Stimulated activated CD4-positive, alpha-beta T cell treated with anti-CD3 and anti-CD28 coated beads, Interleukin-12 subunit alpha, Interleukin-12 subunit beta, amount 100 ng/mL, for 4 hours (primary cell): ENCODE measurements at regions not wholly inside any gene's neighbourhood (a gene's known extent, or its start where the extent isn't known, plus 50 kb on each side); places are given as distances from the start of the nearest gene placed in this dataset.
"Not testable (repeated sequence)": the region's sequence is repeated elsewhere in the genome, so short reads cannot be mapped to it uniquely, and the experiment has no call there.

ENCODE experiments used
- DNase-seq: peaks from one replicate; pipeline ENCODE4 v3.0.0-alpha.2; 2020

DNA sequence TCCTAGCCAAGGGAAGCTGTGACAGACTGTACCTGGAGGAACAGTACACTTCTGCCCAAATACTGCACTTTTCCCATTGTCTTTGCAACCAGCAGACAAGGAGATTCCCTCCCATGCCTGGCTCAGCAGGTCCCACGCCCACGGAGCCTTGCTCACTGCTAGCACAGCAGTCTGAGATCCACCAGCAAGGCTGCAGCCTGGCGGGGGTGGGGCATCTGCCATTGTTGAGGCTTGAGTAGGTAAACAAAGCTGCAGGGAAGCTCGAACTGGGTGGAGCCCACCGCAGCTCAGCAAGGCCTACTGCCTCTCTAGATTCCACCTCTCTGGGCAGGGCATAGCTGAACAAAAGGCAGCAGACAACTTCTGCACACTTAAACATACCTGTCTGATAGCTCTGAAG lies 268.9 kb downstream of the OSR1 start:
- not testable (repeated sequence) for DNase-seq

DNA sequence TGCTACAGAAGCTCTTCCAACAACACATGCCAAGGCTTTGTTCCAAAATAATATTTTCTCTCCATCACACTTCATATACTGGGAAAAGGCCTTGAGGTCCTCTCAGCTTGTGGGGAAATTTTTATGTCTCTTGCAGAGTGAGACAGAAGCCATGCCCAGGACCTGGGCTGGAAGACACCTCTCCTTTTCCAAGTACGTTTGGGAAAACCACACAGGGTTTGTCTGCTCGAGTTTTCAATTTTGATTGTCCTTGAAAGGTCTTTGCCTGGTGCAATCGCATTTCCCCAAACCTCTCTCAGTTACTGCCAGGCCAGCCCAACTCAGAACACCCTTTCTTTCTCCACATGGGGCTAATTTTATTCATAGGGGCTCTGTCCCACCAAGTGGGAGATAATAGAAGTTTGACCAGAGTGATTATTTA lies 272.2 kb downstream of the OSR1 start:
- DNase-seq, result no peak

- DNase-seq, result no peak
Measured at GRCh38 chr2:19078709-19079108, 279.7 kb downstream of the OSR1 start.

GRCh38 chr2:19073522-19073921 lies 284.9 kb downstream of the OSR1 start:
- no peak for DNase-seq

GRCh38 chr2:19072161-19072560 lies 286.3 kb downstream of the OSR1 start:
- DNase-seq, result no peak

DNA sequence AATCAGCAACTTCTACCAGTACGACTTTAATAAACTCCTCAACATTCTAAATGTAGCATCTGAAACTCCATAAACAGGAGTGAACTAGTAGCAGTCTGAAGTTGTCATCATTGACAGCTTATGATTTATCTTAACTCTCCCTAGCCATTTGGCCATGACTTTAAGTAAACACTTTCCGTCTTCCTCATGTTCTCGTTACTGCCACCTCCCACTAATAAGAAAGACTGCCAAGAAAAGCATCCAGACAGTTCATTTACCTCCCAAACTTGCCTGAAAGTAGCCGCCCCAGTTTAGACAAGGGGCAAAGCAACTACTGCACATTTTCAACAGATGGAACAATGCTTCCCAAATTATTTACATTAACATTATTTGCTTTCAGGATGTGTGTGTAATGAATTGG lies 287.5 kb downstream of the OSR1 start:
- no peak for DNase-seq

- DNase-seq, result no peak
Measured at GRCh38 chr2:19068206-19068605, 290.2 kb downstream of the OSR1 start.

DNA sequence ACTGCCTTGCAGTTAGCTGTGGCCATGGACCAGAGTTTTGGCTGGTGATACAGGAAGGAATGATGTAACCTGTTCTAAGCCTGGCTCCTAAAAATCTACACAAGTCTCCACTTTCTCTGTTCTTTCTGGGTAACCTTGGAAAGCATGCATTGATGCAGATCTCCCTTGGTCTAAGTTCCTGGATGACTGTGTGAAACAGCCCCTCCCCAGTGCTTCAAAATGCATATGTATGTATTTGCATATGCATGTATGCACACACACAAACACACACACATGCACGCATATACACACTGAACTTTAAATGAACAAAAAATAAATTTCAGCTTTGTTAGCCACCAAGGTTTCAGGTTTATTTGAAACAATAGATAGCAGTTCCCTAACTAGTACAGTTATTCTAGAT lies 296.1 kb downstream of the OSR1 start:
- DNase-seq, result no peak

DNA sequence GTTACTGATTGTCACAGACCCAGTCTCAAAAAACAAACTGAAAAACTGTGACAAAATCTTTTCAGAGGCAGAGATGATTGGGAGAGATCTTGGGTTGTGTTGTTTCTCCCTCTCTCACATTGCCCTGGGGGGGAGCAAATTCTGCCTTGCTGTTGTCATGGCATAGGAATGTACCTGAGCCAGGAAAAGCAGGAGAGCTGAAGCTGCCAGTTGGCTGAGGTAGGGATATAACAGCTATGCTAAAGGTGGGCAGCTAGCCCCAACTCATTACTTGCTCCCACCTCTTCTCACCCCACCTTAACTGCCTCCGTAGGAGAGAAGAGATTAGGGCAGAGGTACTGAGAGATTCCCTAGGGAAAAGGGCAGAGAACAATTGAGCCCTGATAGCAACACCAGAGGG lies 299.3 kb downstream of the OSR1 start:
- no peak for DNase-seq

DNA sequence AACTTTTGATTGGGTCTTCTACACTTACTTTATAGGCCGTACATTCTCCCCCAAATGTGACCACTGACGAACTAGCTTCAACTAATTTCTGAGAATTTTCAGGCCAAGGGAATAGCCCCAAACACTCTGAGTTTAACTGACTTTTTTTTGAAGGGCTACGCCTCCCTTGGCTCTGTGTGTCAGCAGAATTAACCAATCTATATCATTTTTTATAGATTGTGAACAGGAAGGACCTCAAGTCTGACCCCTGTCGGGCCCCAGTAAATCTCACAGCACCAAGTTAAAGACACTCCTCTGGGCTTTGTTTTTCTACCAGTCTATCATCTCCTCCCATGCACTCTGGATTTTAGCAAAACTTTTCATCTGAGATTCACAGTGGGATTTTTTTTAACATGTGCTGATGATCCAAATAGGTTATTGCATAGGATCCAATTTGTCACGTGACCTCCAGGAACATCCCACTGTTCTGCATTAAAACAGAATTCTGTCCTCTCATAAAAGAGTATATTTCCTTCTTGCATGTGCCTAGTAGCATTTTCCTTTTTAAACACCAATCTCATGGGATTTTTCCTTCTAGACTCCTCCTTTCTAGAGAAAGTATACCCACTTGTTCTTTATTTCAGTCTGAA lies 307.1 kb downstream of the OSR1 start:
- no peak for DNase-seq

DNA sequence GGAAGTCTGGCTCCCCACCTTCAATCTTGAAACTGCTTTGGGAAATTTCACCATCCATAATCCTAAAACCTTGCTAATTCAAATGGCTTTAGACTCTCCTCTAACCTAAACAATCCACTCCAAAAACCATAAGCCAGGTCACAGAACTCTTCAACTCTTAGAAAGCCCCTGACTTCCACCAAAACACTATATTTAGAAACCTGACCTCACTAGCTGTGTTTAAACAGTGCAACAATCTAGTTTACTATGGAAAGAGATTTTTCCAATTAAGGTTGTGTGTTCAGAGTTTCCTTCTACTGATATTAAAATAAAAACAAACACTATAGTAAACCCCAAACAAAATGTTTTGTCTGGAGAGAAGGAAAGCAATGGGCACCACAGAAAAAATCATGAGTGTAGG lies 308.1 kb downstream of the OSR1 start:
- DNase-seq, result no peak

GRCh38 chr2:19048593-19049266 lies 309.7 kb downstream of the OSR1 start:
- no peak for DNase-seq

- DNase-seq, result no peak
Measured at GRCh38 chr2:19046986-19047780, 311.2 kb downstream of the OSR1 start.

DNA sequence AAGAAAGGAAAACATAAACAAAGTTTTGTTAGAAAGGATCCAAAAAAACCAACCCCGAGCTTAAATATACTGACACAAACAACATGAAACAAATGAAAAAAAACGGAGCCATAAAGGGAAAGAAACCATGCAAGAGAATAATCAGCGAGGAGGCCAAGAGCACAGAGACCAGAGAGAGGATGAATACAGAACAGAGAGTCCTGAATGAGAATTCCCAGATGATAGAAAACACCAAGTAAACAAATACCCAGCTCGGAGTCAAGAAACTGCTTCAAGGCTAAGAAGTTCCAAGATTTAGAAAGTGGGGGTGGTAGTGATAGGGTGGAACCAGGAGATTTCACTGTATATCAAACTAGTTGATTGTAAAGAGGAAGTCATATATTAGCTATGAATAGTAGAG lies 313.3 kb downstream of the OSR1 start:
- no peak for DNase-seq

- no peak for DNase-seq
Measured at GRCh38 chr2:19043893-19044292, 314.5 kb downstream of the OSR1 start.

- DNase-seq, result no peak
Measured at GRCh38 chr2:19041434-19042041, 316.9 kb downstream of the OSR1 start.

DNA sequence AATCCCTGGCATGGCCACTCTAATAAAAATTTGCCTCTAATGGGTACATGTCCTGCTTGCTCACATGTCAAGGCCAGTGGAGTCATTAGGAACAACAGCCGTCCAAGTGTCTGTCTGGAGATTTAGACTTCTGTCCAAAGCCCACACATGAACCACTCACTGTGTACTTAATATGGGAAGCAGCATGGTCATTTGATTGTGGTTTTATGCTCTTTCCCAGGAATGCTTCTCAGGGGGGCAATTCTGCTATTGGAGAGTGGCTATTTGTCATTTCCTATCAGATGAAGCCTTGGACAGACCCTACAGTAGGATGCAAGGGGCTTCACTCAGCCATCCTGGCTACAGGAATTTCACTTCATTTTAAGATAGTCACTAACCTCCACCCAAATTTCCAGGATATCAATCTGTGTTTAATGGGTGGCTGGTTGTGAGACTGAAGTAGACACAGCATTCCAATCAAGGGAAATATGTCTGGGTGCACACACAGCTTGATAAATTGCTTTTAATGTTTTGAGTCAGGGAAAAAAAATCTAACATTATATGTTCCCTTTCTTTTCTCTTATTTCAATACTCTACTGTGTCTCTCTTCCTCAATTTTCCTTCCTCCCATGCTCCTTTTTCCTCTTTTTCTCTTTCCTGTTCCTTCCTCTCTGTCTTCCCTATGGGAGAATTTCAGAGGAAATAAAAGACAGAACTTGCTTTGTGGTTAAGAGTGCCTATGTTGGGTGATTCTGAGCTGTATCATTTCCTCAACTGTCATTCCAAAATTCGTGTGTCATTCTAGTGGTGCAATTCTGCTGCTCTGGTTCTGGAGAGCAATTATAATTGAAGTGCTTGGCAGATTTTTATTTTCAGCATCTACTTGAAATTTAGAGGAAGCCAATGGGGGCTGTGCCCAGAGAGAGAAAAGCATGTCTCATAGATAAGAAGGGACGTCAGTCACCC lies 320.1 kb downstream of the OSR1 start:
- no peak for DNase-seq

GRCh38 chr2:19036091-19036490 lies 322.3 kb downstream of the OSR1 start:
- DNase-seq, result no peak

DNA sequence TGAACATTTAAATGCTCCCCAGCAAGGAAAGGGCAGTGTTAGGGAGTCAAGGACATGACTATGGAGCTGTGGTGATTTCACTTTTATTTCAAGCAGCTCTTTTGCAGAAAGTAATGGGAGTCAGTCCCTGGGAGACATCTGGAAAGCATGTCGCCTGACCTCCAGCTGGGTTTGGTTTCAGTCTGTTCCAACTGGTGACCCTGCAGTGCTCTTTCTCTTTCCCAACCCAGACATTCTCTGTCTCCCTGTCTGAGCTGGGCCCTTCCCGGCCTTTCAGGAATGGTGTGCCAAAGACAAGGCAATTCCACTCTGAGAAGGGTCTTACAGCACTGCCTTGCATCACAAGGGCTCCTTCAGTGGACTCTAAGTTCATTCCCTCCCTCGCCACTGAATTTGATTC lies 323.2 kb downstream of the OSR1 start:
- DNase-seq, result no peak

DNA sequence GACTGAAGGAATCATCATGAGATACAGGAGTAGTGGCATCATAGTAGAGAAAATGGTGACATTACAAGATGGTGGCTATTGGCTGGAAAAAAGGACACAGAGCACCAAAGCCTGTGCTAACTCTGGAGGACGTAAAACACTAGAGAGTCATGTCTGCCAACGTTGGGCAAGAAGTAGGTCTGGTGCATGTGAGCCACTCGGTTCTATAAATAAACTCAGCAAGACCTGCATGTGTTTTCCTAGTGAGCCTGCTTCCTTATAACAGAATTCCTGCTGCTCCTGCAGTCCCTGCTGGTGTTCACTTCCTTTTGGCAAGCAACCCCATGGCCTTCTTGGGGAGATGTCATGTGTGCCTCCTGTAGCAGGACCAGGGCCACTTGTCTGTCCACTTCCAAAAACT lies 325.2 kb downstream of the OSR1 start:
- DNase-seq, result no peak

DNA sequence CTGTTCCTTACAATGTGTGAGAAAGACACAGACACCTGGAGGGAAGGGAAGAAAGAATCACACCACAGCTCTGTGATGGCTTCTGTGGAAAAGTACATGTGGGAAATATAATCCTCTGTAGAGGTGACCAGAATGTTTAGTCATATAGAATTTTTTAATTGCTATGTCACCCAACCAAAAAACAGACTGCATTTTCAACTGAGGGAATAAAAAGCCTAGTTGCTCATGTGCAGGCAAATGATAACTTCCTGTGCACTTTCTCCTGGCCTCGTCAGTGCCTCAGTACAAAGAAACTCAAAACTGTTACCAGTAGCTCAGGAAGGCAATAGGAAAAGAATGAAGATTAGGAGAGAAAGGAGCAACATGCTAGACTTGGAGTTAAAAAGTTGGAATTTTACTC lies 326.8 kb downstream of the OSR1 start:
- DNase-seq, result no peak

DNA sequence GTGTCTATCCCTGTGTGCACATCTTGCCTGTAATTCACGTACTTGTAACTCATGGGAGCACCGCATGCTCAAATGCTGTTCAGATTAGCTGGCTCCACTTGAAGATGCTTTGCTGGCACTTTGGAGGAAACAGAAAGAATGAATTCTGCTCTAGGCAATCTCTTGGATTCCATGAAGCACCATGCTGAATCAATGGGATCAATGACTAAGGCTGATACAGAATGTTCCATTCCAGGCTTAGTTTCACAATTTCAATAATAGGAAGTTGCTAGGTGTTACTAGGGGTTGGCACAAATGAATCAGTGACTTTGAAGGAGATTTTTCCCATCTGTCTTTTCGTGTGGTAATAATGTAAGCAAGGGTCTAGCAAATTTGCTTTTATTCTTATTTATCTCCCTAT lies 328.8 kb downstream of the OSR1 start:
- DNase-seq, result no peak
